ENCODE measurements at regions not wholly inside any gene's neighbourhood (a gene's known extent, or its start where the extent isn't known, plus 50 kb on each side); places are given as distances from the start of the nearest gene placed in this dataset.

- H3K4me3 ChIP-seq, result no peak overlapping the region
- TF ChIP-seq POLR2A (IDR thresholded peaks at IDR 0.05) (no peak), POLR2AphosphoS5 (IDR thresholded peaks at IDR 0.05; ENCODE audit: insufficient read depth in 1 of 2, low read depth in 1 of 2) (peak; percentile 38 to 57), CTCF (IDR thresholded peaks at IDR 0.05) (peak; percentile 67 to 90 (median 79))
- peak in 1 of 2 donors; percentile 90 for DNase-seq (ENCODE audit: extremely low spot score in 2 of 2)
Observed at GRCh38 chr17:77542551-77543490, 402.1 kb downstream of the SEC14L1 start.

GRCh38 chr17:77543801-77544200 is 403.0 kb downstream of the SEC14L1 start:
- Histone ChIP-seq H3K27me3 (no peaks in the 10 kb centered on the region), H3K4me3 (no peak overlapping the region), H3K9me3 (no peaks in the 10 kb centered on the region), H3K4me1 (peaks cover 15% of the 10 kb centered on the region), H3K36me3 (no peaks in the 10 kb centered on the region), H3K27ac (no peak overlapping the region)
- no peak for DNase-seq (ENCODE audit: extremely low spot score in 2 of 2)
- TF ChIP-seq CTCF (IDR thresholded peaks at IDR 0.05) (no peak), POLR2A (IDR thresholded peaks at IDR 0.05) (no peak), POLR2AphosphoS5 (IDR thresholded peaks at IDR 0.05; ENCODE audit: insufficient read depth in 1 of 2, low read depth in 1 of 2) (no peak)
- intact Hi-C loops (cut with DNase I), result loop anchor here (5.0 kb wide), 1 partner anchor 474 kb away; no protein-coding TSS in a partner anchor

More at GRCh38 chr17:77542551-77543490, 402.1 kb downstream of the SEC14L1 start:
- intact Hi-C loops (cut with DNase I), result loop anchor here (5.0 kb wide), 1 partner anchor 474 kb away; no protein-coding TSS in a partner anchor
- peak overlapping the region; percentile 31 for H3K27ac ChIP-seq
- H3K9me3 ChIP-seq, result no peaks in the 10 kb centered on the region
- H3K4me1 ChIP-seq, result peaks cover 15% of the 10 kb centered on the region
- no peaks in the 10 kb centered on the region for H3K27me3 ChIP-seq
- H3K36me3 ChIP-seq, result no peaks in the 10 kb centered on the region

GRCh38 chr17:77544347-77545110 is 403.8 kb downstream of the SEC14L1 start:
- peaks cover 15% of the 10 kb centered on the region for H3K4me1 ChIP-seq
- H3K27me3 ChIP-seq, result no peaks in the 10 kb centered on the region
- no peak for DNase-seq (ENCODE audit: extremely low spot score in 2 of 2)
- H3K27ac ChIP-seq, result no peak overlapping the region
- H3K4me3 ChIP-seq, result no peak overlapping the region
- H3K36me3 ChIP-seq, result no peaks in the 10 kb centered on the region
- no peak for TF ChIP-seq POLR2AphosphoS5 (IDR thresholded peaks at IDR 0.05; ENCODE audit: insufficient read depth in 1 of 2, low read depth in 1 of 2)
- no peak for TF ChIP-seq CTCF (IDR thresholded peaks at IDR 0.05)
- TF ChIP-seq POLR2A (IDR thresholded peaks at IDR 0.05), result no peak
- intact Hi-C loops (cut with DNase I), result loop anchor here (5.0 kb wide), 1 partner anchor 473 kb away; no protein-coding TSS in a partner anchor
- no peaks in the 10 kb centered on the region for H3K9me3 ChIP-seq

GRCh38 chr17:77546772-77547241 is 406.0 kb downstream of the SEC14L1 start:
- H3K4me3 ChIP-seq, result peak overlapping the region; percentile 35 to 41

More at GRCh38 chr17:77546772-77547241, 406.0 kb downstream of the SEC14L1 start:
- no peak for TF ChIP-seq POLR2A (IDR thresholded peaks at IDR 0.05)
- TF ChIP-seq CTCF (IDR thresholded peaks at IDR 0.05), result no peak
- TF ChIP-seq POLR2AphosphoS5 (IDR thresholded peaks at IDR 0.05; ENCODE audit: insufficient read depth in 1 of 2, low read depth in 1 of 2), result no peak
- H3K36me3 ChIP-seq, result no peaks in the 10 kb centered on the region
- H3K4me1 ChIP-seq, result peaks cover 15% of the 10 kb centered on the region
- intact Hi-C loops (cut with DNase I), result no loop called here
- H3K27me3 ChIP-seq, result no peaks in the 10 kb centered on the region
- DNase-seq (ENCODE audit: extremely low spot score in 2 of 2), result no peak
- H3K9me3 ChIP-seq, result no peaks in the 10 kb centered on the region
- H3K27ac ChIP-seq, result peak overlapping the region; percentile 44

Data from vagina (tissue), 2 donors.